Stimulated activated CD4-positive, alpha-beta T cell treated with anti-CD3 and anti-CD28 coated beads, Interleukin-12 subunit alpha, Interleukin-12 subunit beta, amount 100 ng/mL, for 48 hours (primary cell): ENCODE measurements at regions not wholly inside any gene's neighbourhood (a gene's known extent, or its start where the extent isn't known, plus 50 kb on each side); places are given as distances from the start of the nearest gene placed in this dataset.

ENCODE experiments used
- DNase-seq, 3 donors: peaks; one replicate each; pipeline ENCODE4 v3.0.0-alpha.2; 2020; ENCODE audit warnings: low read depth in 2 of 3, low spot score in 1 of 3

- DNase-seq, result no peak
Observed at GRCh38 chr2:74735009-74735408, 81.0 kb downstream of the SEMA4F start.

DNA sequence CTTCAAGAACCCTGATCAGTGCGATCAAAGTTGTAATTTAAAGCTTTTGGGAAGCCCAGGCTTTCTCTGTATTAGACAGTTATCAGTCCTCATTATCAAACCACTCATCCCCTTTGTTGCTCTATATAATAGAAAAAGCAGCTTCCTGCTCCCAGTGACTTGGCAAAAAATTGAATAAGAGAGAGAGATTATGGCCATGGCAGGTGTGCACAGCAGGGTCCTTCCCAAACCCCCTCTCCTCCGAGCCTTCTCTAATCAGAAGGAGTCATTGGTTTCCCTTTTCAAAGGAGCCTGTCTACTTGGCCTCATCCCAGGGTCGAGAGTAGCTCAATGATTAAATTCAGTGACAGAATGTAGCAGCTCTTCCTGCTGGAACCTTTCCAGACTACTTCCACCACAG is 81.5 kb downstream of the SEMA4F start:
- no peak for DNase-seq

GRCh38 chr2:74736589-74736988 is 82.5 kb downstream of the SEMA4F start:
- no peak for DNase-seq

- no peak for DNase-seq
Observed at GRCh38 chr2:74738586-74738985, 84.5 kb downstream of the SEMA4F start.

DNA sequence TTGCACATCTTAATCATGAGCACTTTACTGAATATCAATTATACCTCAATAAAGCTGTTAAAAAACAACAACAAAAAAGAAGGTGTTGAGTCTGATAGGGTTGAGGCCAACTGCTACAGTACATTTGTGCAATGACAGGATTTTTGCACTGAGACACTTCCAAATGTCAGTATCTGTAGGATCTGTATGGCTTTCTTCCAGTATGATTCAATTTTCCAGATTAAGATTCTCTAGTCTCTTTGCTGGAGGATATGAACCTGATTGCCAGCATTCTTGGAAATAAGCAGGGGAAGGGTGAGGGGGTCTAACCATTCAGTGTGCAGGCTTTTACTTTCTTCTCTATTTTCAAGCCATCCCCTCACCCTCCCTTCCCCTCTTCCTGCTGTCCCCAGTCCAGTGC is 85.1 kb downstream of the SEMA4F start:
- DNase-seq, result no peak

GRCh38 chr2:74739733-74740241 is 85.7 kb downstream of the SEMA4F start:
- no peak for DNase-seq

GRCh38 chr2:74740395-74740740 is 86.3 kb downstream of the SEMA4F start:
- no peak for DNase-seq

GRCh38 chr2:74740741-74741431 is 86.8 kb downstream of the SEMA4F start:
- no peak for DNase-seq

DNA sequence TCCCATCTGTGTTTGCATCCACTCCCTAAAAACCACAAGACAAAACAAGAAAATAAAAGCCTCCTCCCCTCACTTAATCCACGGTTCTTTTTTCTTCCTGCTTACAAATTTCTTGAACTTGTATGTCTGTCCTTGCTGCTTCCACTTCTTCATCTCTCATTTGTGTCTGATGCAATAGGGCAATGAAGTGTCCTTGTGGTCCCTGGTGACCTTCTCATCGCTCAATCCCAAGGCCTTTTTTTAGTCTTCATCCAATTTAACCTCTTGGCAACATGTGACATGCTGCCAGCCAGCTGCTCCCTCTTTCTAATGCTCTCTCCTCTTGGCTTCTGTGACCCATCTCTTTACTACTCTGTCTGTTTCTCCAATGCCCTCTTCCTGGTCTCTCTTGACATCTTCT is 87.6 kb downstream of the SEMA4F start:
- no peak for DNase-seq

- DNase-seq, result no peak
Observed at GRCh38 chr2:74742471-74742870, 88.4 kb downstream of the SEMA4F start.

GRCh38 chr2:74743039-74743438 is 89.0 kb downstream of the SEMA4F start:
- no peak for DNase-seq

DNA sequence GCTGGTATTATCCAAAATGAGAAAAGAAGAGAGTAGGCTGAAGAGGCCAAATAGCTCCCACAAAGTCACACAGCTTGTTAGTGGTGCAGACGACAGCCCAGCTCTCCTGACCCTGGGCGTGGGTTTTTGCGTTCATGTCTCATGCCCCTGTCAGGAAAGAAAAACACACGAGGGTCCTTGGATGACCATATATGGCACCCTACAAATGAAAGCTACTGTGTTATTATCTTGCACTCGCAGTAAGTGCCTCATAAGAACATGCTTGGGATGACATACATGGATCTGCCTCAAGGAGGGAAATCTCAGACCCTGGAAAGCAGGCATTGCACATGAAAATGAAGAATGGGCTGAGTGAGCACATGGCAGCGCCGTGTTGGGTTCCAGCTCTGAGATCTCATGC is 89.7 kb downstream of the SEMA4F start:
- no peak for DNase-seq

DNA sequence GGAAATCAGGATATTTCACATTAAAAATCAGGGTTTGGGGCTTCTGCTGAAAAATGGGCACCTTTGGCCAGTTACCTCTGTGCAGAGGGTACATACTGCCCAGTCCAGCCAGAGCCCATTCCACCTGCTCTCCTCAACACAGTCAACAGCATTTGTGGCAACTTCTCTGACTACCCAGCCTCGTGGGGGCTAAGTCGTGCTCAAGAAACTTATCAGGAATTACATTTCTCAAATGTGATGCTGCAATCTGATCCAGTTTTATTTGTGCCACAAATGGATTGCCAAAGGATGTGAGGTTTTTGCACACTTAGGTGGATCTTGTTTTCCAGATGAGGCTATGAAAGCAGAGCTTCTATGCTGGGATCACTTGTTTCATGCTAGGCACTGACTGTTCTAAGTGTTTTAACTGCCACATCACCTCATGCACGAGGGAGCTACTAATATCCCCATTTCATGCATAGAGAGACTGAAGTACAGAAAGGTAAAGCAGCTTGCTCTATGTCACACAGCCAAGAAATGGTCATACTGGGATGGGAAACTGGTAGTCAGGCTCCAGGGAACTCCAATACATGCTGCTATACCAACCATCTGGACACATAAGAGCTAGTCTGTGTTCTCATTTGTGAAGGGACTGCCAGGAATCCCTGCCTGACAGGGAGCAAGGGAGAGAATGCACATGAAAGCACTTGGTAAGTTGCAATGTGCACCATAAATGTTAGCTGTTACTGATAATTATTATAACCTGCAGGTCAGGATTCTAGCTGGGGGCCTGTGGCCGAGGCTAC is 89.0 kb upstream of the HK2 start:
- DNase-seq, result no peak

DNA sequence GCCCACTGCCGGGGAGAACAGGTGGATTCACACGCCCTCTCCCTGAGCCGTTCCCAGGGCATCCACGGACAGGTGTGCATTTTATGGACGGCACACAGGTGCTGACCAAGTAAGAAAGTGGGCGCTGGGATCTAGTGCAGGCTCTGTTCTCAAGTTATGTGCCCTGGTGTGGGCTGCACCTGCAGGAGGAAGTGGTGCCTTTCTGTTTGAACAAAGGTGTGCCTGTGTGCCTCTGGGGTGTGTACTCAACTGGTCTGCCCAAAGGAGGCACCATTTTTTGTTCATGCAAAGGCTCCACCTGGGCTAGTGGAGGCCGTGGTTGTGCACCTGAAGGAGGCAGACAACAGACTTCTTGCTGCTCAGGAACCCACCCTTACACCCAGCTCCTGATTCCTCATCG is 88.2 kb upstream of the HK2 start:
- DNase-seq, result no peak

GRCh38 chr2:74746480-74746879 is 87.4 kb upstream of the HK2 start:
- DNase-seq, result no peak

DNA sequence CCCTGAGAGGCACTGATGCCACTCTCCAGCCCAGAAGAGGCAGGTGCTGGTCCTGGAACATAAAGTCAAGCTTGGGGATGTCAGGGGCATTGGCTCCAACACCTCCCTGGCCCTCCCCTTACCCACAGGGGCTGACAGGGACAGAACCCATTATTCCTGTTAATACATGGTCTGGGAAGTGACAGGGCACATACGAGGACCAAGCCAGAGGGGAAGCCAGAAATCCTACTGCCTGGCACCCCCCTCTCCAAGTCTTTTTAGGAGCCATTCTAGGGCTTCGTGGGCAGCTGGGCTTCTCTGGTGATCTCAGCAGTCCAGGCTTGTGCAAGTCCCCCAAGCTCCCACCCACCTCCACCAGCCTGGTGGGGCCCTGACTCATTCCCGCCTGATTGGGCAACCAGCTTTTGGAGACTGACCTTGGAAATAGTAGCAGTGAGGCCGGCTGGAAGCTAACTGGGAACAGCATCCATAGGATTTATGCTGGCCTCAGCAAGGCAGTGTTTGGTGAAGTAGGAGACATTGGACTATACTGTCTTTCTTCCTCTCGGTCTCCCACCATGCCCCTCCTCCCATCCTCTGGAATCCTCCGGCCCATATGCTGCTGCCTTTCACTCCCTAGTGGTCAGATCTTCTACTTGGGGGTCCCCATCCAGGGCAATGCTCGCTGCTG is 86.4 kb upstream of the HK2 start:
- DNase-seq, result no peak

GRCh38 chr2:74748665-74749064 is 85.3 kb upstream of the HK2 start:
- no peak for DNase-seq

- no peak for DNase-seq
Observed at GRCh38 chr2:74749432-74749831, 84.5 kb upstream of the HK2 start.

DNA sequence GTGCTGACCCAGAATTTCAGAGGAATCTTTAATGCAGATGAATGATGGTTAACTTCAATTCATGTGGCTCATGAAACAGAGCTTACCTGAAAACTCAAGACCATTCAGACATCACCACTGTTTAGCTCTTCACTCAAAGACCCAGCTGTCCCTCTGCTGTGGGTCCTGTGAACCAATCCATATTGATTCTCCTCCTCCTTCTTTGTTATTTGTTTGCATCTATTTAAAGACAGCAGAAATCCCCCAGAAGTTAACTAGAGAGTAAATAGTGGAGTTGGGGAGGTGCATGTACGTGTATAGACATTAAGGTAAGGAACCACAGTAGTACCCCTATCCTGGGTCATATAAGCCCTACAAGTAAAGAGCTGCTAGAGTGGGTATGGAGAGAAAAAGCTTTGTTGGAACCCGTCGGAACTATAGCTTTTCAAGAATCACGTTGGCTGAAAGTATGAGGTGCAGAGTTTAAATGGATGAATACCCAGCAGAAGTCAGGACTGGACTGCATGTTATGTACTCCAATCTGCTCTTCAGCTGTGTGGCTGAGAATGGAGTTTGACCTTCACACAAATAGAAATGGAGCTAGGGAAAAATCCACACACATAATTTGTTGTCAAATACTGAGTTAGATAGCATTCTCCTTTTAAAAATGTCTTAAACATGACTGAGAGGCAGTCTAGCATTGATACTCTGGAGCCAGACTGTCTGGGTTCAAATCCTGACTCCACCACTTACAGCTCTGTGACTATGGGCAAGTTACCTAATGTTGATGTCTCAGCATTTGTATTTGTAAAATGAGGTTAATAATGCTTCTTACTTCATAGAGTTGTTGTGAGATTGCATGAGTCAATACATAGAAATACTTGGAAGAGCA is 81.7 kb upstream of the HK2 start:
- no peak for DNase-seq

- DNase-seq, result no peak
Observed at GRCh38 chr2:74755386-74755785, 78.5 kb upstream of the HK2 start.

GRCh38 chr2:74756356-74756890 is 77.5 kb upstream of the HK2 start:
- DNase-seq, result no peak
